H9 (cell line): ENCODE measurements at regions not wholly inside any gene's neighbourhood (a gene's known extent, or its start where the extent isn't known, plus 50 kb on each side); places are given as distances from the start of the nearest gene placed in this dataset.

Experiments
- DNase-seq: peaks from one replicate; pipeline ENCODE4 v3.0.0-alpha.2; 2017
- H2AFZ ChIP-seq: one replicate; pipeline ENCODE4 v1.6.1; 2013; ENCODE audit warnings: mild to moderate bottlenecking, low read length, control low read depth, moderate library complexity
- H2AK5ac ChIP-seq: 2 replicates; pipeline ENCODE4 v1.6.1; 2013; ENCODE audit warnings: low read length, control low read depth, mixed read lengths; ENCODE audit not compliant: insufficient read length
- H2BK120ac ChIP-seq: one replicate; pipeline ENCODE4 v1.6.1; 2013; ENCODE audit warnings: low read depth, mild to moderate bottlenecking, low read length, control low read depth, inconsistent platforms; ENCODE audit not compliant: poor library complexity, severe bottlenecking
- H2BK12ac ChIP-seq: 2 replicates; pipeline ENCODE4 v1.6.1; 2013; ENCODE audit warnings: low read length, control low read depth, mixed read lengths, low read depth; ENCODE audit not compliant: insufficient read length
- H2BK15ac ChIP-seq: 2 replicates; pipeline ENCODE4 v1.6.1; 2013; ENCODE audit warnings: low read depth, low read length, control low read depth
- H2BK20ac ChIP-seq: one replicate; pipeline ENCODE4 v1.6.1; 2013; ENCODE audit warnings: low read depth, mild to moderate bottlenecking, low read length, control low read depth, inconsistent platforms; ENCODE audit not compliant: poor library complexity, severe bottlenecking
- H2BK5ac ChIP-seq: 2 replicates; pipeline ENCODE4 v1.6.1; 2013; ENCODE audit warnings: low read length, control low read depth, mixed read lengths; ENCODE audit not compliant: insufficient read length
- H3K14ac ChIP-seq: 2 replicates; pipeline ENCODE4 v1.6.1; 2013; ENCODE audit warnings: low read length, control low read depth; ENCODE audit not compliant: insufficient read depth
- H3K18ac ChIP-seq: 2 replicates; pipeline ENCODE4 v1.6.1; 2013; ENCODE audit warnings: low read depth, mild to moderate bottlenecking, mixed read lengths, low read length, control low read depth; ENCODE audit not compliant: insufficient read length
- H3K23ac ChIP-seq: 2 replicates; pipeline ENCODE4 v1.6.1; 2013; ENCODE audit warnings: low read length, control low read depth, mixed read lengths, low read depth; ENCODE audit not compliant: insufficient read length
- H3K23me2 ChIP-seq: 2 replicates; pipeline ENCODE4 v1.6.1; 2013; ENCODE audit warnings: low read depth, mild to moderate bottlenecking, mixed read lengths, low read length, control low read depth; ENCODE audit not compliant: insufficient read length, poor library complexity, severe bottlenecking
- H3K27ac ChIP-seq: 2 replicates; pipeline ENCODE4 v1.5.1; 2013; ENCODE audit warnings: low read length, control low read depth, mixed read lengths, low read depth; ENCODE audit not compliant: insufficient read length
- H3K27me3 ChIP-seq: 2 replicates; pipeline ENCODE4 v1.6.1; 2013; ENCODE audit warnings: low read length, control low read depth, inconsistent platforms; ENCODE audit not compliant: insufficient read depth
- H3K4ac ChIP-seq: 2 replicates; pipeline ENCODE4 v1.6.1; 2013; ENCODE audit warnings: low read depth, mild to moderate bottlenecking, control low read depth, inconsistent platforms, low read length, moderate library complexity
- H3K4me1 ChIP-seq: 2 replicates; pipeline ENCODE4 v1.6.1; 2013; ENCODE audit warnings: low read length, control low read depth, inconsistent platforms; ENCODE audit not compliant: insufficient read depth
- H3K4me2 ChIP-seq: 2 replicates; pipeline ENCODE4 v1.6.1; 2013; ENCODE audit warnings: low read length, control low read depth, mixed read lengths; ENCODE audit not compliant: insufficient read length, insufficient read depth
- H3K56ac ChIP-seq: 2 replicates; pipeline ENCODE4 v1.6.1; 2013; ENCODE audit warnings: low read depth, mild to moderate bottlenecking, mixed read lengths, low read length, control low read depth; ENCODE audit not compliant: insufficient read length
- H3K79me1 ChIP-seq: 2 replicates; pipeline ENCODE4 v1.6.1; 2013; ENCODE audit warnings: low read depth, mild to moderate bottlenecking, moderate library complexity, low read length, control low read depth, inconsistent platforms; ENCODE audit not compliant: insufficient read depth, poor library complexity, severe bottlenecking
- H3K79me2 ChIP-seq: 2 replicates; pipeline ENCODE4 v1.6.1; 2013; ENCODE audit warnings: low read length, control low read depth, inconsistent platforms; ENCODE audit not compliant: insufficient read depth
- H3K9ac ChIP-seq: 2 replicates; pipeline ENCODE4 v1.6.1; 2013; ENCODE audit warnings: low read length, control low read depth, mixed read lengths; ENCODE audit not compliant: insufficient read length; ENCODE audit errors: extremely low read depth
- H3K9me3 ChIP-seq: one replicate; pipeline ENCODE4 v1.6.1; 2013; ENCODE audit warnings: low read depth, low read length, inconsistent platforms; ENCODE audit not compliant: control insufficient read depth
- H3T11ph ChIP-seq: one replicate; pipeline ENCODE4 v1.6.1; 2013; ENCODE audit warnings: mild to moderate bottlenecking, low read length, control low read depth, inconsistent platforms
- H4K20me1 ChIP-seq: one replicate; pipeline ENCODE4 v1.6.1; 2013; ENCODE audit not compliant: control insufficient read depth, insufficient read length, insufficient read depth
- H4K5ac ChIP-seq: 2 replicates; pipeline ENCODE4 v1.6.1; 2013; ENCODE audit warnings: low read depth, mild to moderate bottlenecking, mixed read lengths, low read length, control low read depth; ENCODE audit not compliant: insufficient read length
- H4K8ac ChIP-seq: replicated peaks from 2 replicates; pipeline ENCODE4 v1.6.1; 2013; ENCODE audit warnings: low read length, control low read depth, mixed read lengths, low read depth; ENCODE audit not compliant: insufficient read length
- H4K91ac ChIP-seq: 2 replicates; pipeline ENCODE4 v1.6.1; 2013; ENCODE audit warnings: low read depth, mild to moderate bottlenecking, moderate library complexity, mixed read lengths, low read length, control low read depth; ENCODE audit not compliant: insufficient read length
- H3K27ac Mint-ChIP-seq, 3 experiments: 2 replicates in 2 of 3; 3 replicates in 1 of 3; pipeline ENCODE4 v1.8.0; 2020 to 2021; ENCODE audit warnings: mixed read lengths in 3 of 3, mild to moderate bottlenecking in 1 of 3, moderate library complexity in 1 of 3
- H3K27me3 Mint-ChIP-seq: 2 replicates; pipeline ENCODE4 v1.8.0; 2021; ENCODE audit warnings: low read depth, mild to moderate bottlenecking, moderate library complexity, mixed read lengths
- H3K36me3 Mint-ChIP-seq, 3 experiments: 2 replicates in 2 of 3; 3 replicates in 1 of 3; pipeline ENCODE4 v1.8.0; 2020 to 2021; ENCODE audit warnings: low read depth in 3 of 3, mixed read lengths in 3 of 3; ENCODE audit not compliant: insufficient read depth in 1 of 3
- H3K4me1 Mint-ChIP-seq, 2 experiments: 2 replicates each; pipeline ENCODE4 v1.8.0; 2020; ENCODE audit warnings: mixed read lengths in 2 of 2
- H3K4me3 Mint-ChIP-seq, 2 experiments: 2 replicates in 1 of 2; 3 replicates in 1 of 2; pipeline ENCODE4 v1.8.0; 2020 to 2021; ENCODE audit warnings: mild to moderate bottlenecking in 2 of 2, mixed read lengths in 2 of 2, moderate library complexity in 1 of 2
- H3K9me3 Mint-ChIP-seq, 2 experiments: 2 replicates in 1 of 2; 3 replicates in 1 of 2; pipeline ENCODE4 v1.8.0; 2020; ENCODE audit warnings: mild to moderate bottlenecking in 2 of 2, mixed read lengths in 2 of 2, moderate library complexity in 1 of 2
- WGBS: extraction: QIAGEN DNeasy Blood & Tissue Kit; methylation state at CpG from one replicate; pipeline ENCODE4 v1.1.7; 2013; ENCODE audit warnings: missing lambda C conversion rate, low lambda C conversion rate, mixed read lengths; ENCODE audit not compliant: insufficient read length; ENCODE audit errors: extremely low coverage; 5-methylcytosine and 5-hydroxymethylcytosine counted together
- TF ChIP-seq, protein P1 (sequence below): fragments of 200-600 bp; sonication (generic); conservative IDR thresholded peaks from 3 replicates; pipeline ENCODE4 v1.8.0; 2021; ENCODE audit warnings: antibody characterized with exemption, mild to moderate bottlenecking

DNA sequence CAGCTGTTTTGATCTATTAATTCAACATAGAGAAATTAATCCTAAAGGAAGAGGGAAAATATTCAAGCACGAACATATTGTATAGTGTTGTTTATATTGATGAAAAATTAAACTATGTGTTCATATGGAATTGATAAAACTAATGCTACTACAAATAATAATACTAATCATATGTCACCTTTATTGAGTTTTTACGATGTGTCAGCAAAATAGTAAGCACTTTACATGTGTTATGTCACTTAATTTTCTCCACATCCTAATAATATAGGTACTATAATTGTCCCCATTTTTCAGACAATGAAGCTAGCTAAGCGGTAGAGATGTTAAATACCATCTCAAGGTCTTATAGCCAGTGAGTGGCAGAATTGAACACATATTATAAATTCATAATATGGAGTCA lies 2008.5 kb upstream of the WWC1 start:
- Histone ChIP-seq H3K4ac (no peak overlapping the region), H2AFZ (no peak overlapping the region), H2BK15ac (no peak overlapping the region), H3K18ac (no peak overlapping the region), H2BK20ac (no peak overlapping the region), H3K79me1 (no peaks in the 10 kb centered on the region), H2AK5ac (no peak overlapping the region), H2BK12ac (no peak overlapping the region), H3T11ph (no peak overlapping the region), H3K14ac (no peak overlapping the region), H2BK5ac (no peak overlapping the region), H3K4me1 (no peaks in the 10 kb centered on the region; the same call in 1 of the 2 replicates), H4K5ac (no peak overlapping the region), H3K23ac (no peak overlapping the region), H4K8ac (no peak overlapping the region), H3K23me2 (no peaks in the 10 kb centered on the region), H2BK120ac (no peak overlapping the region), H3K4me2 (no peak overlapping the region), H4K91ac (no peak overlapping the region), H3K79me2 (no peaks in the 10 kb centered on the region), H4K20me1 (no peaks in the 10 kb centered on the region), H3K27ac (no peak overlapping the region), H3K56ac (no peak overlapping the region), H3K9ac (no peak overlapping the region), H3K9me3 (no peaks in the 10 kb centered on the region), H3K27me3 (no peaks in the 10 kb centered on the region)
- TF ChIP-seq, protein P1, sequence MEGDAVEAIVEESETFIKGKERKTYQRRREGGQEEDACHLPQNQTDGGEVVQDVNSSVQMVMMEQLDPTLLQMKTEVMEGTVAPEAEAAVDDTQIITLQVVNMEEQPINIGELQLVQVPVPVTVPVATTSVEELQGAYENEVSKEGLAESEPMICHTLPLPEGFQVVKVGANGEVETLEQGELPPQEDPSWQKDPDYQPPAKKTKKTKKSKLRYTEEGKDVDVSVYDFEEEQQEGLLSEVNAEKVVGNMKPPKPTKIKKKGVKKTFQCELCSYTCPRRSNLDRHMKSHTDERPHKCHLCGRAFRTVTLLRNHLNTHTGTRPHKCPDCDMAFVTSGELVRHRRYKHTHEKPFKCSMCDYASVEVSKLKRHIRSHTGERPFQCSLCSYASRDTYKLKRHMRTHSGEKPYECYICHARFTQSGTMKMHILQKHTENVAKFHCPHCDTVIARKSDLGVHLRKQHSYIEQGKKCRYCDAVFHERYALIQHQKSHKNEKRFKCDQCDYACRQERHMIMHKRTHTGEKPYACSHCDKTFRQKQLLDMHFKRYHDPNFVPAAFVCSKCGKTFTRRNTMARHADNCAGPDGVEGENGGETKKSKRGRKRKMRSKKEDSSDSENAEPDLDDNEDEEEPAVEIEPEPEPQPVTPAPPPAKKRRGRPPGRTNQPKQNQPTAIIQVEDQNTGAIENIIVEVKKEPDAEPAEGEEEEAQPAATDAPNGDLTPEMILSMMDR: no peak
- Mint-ChIP-seq H3K9me3 (peaks cover 4 to 9% of the 10 kb centered on the region in 2 experiments; a peak in 4 of 5 replicates), H3K27me3 (peaks cover 4% of the 10 kb centered on the region; the same call in 1 of the 2 replicates), H3K4me3 (no peak overlapping the region), H3K4me1 (peaks cover 13 to 16% of the 10 kb centered on the region in 2 experiments), H3K27ac (no peak overlapping the region), H3K36me3 (0 out of 7 replicates have a peak, but pooled peaks cover 0 to 3% (median 0%) of the 10 kb centered on the region in 3 experiments)
- no CpG with 5 or more reads among the region's 3 CpGs for WGBS
- no peak for DNase-seq
